ENCODE measurements at regions not wholly inside any gene's neighbourhood (a gene's known extent, or its start where the extent isn't known, plus 50 kb on each side); places are given as distances from the start of the nearest gene placed in this dataset.
"Not testable (repeated sequence)": the region's sequence is repeated elsewhere in the genome, so short reads cannot be mapped to it uniquely, and the experiment has no call there.

DNA sequence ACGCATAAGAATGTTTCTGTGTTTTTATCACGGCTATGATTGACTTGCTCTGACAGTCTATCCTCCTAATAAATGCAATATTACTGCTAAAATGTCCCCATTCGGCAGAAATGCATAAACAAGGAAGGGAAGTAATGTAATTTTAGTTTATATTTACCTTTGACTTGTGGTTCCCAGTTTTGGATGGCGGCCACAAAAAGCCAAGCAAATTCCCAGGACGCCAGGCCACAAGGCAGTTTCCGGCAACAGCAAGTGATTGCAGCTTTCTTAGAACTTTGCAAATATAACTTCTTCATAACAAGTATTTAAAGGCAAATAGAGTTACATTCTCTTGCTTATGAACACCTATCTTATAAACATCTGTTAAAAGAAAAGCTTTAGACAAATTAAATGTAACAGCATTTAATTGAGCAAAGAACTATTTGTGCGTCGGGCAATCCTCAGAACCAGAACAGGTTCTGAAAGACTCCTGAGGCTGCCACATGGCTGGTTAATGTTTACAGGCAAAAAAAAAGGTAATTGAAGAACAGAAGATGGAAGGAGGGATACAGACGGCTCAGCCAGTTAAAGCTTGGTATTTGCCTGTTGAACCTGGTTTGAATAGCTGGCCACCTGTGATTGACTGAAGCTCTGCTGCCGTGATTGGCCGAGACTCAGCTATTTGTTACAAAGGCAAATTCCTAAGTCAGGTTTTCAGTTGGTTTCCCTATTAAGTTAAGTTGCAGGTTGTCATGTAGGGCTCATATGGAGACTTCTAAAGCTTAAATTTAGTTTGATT lies 80.8 kb downstream of the C21orf91 start:
- DNase-seq: no peak

- no peak for DNase-seq
Observed at GRCh38 chr21:17736072-17736471, 83.1 kb downstream of the C21orf91 start.

- DNase-seq: no peak
Observed at GRCh38 chr21:17733209-17733608, 85.9 kb downstream of the C21orf91 start.

DNA sequence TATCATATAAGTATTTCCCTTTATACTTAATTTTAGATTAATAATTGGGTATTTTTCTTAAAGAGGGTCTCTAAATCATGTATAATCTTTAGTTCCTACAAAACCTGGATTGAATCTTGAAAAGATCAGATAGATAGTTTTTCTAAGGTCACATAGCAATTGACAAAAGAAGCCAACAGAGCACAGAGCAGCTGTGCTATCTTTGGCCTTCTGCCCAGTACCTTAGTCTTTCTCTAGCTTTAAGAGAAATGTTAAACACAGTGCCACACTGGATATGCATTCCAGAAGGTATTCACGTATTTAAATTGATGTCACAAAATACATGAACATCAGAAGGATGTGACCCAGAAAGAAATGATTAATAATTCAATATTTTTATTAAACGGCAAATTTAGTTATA lies 86.8 kb downstream of the C21orf91 start:
- DNase-seq: no peak

DNA sequence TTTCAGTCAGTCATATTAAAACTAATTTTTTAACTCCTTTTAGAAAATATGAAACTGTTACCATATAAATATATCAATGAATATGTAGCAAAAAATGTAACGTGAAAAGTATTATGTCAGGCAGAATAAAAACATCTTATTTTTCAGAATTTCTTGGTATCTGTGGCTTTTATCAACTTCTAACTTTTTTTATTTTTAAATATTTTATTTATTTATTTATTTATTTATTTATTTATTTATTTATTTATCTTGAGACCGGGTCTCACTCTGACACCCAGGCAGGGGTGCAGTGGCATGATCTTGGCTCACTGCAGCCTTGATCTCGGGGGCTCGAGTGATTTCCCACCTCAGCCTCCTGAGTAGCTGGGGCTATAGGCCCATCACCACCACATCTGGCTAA lies 87.6 kb downstream of the C21orf91 start:
- DNase-seq: no peak

GRCh38 chr21:17730782-17731181 lies 88.4 kb downstream of the C21orf91 start:
- DNase-seq: no peak

- DNase-seq: no peak
Observed at GRCh38 chr21:17729455-17729854, 89.7 kb downstream of the C21orf91 start.

DNA sequence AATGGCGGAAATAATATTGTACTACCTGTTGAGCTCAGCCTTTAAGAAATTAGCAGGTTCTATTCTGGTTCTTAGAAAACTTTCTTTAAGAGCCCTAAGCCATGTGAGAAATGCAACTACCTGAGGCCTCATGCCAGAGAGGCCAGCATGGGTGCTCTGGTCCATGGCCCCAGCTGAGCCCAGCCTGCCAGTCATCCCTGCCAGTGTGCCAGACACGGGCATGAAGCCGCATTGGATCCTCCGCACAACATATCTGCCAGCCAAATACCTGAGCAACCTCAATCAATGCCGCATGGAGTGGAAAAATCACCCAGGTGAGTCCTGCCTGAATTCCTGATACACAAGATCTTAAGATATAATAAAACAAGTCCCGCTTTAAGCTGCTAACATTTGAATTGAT lies 91.8 kb downstream of the C21orf91 start:
- no peak for DNase-seq

GRCh38 chr21:17726047-17726829 lies 92.9 kb downstream of the C21orf91 start:
- no peak for DNase-seq

DNA sequence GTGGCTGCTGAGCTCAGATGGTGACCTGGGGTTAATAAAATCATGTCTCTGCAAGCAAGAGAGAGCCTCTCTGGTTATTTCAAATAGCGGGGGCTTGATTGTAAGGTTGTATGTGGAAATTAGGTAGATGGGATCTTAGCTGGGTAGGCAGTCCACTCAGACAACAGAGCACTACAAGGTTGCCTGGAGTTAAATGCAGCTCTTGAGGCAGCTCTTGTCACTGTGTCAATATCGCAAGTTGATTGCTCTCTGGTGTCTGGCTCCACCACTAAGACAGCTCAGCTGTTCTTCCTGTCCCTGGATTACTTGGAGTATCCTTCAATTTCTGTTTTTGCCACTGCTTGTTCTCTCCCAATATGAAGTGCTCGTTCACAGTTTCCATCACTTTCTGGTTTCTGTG lies 93.8 kb downstream of the C21orf91 start:
- DNase-seq: no peak

GRCh38 chr21:17712887-17713286 lies 100.2 kb upstream of the BTG3 start:
- DNase-seq: no peak

- no peak for DNase-seq
Observed at GRCh38 chr21:17711896-17712295, 99.2 kb upstream of the BTG3 start.

- DNase-seq: no peak
Observed at GRCh38 chr21:17709266-17709611, 96.5 kb upstream of the BTG3 start.

DNA sequence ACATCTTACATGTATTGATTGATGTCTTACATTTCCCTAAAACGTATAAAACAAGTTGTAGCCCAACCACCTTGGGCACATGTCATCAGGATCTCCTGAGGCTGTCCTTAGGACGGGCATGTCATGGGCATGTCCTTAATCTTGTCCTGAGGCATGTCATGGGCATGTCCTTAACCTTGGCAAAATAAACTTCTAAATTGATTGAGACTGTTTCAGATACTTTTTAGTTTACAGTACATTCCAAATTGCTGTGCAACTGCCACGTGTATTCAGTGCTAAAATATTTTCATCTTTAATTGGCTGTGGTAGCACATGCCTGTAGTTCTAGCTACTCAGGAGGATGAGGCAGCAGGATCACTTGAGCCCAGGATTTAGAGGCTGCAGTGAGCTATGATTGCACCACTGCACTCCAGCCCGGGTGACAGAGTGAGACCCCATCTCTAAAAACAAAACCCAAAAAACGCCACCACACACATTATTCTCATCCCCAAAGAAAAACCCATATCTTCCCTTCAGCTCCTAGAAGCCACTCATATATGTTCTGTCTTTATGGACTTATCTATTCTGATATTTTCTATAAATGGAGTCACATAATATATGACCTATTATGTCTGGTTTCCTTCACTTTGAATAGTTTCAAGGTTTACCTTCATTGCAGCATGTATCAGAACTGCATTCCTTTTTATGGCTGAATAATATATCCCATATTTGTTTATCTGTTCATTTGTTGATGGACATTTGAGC lies 96.0 kb upstream of the BTG3 start:
- DNase-seq: no peak

- DNase-seq: no peak
Observed at GRCh38 chr21:17699524-17700189, 87.0 kb upstream of the BTG3 start.

GRCh38 chr21:17697473-17697872 lies 84.8 kb upstream of the BTG3 start:
- no peak for DNase-seq

DNA sequence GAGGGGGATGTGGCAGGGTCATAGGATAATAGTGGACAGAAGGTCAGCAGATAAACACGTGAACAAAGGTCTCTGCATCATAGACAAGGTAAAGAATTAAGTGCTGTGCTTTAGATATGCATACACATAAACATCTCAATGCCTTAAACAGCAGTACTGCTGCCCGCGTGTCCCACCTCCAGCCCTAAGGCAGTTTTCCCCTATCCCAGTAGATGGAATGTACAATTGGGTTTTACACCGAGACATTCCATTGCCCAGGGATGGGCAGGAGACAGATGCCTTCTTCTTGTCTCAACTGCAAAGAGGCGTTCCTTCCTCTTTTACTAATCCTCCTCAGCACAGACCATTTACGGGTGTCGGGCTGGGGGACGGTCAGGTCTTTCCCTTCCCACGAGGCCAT lies 81.7 kb upstream of the BTG3 start:
- DNase-seq: not testable (repeated sequence)

GRCh38 chr21:17693801-17694200 lies 81.1 kb upstream of the BTG3 start:
- DNase-seq: no peak

GRCh38 chr21:17690078-17690494 lies 77.4 kb upstream of the BTG3 start:
- DNase-seq: no peak

GRCh38 chr21:17688912-17689874 lies 76.5 kb upstream of the BTG3 start:
- DNase-seq: peak; percentile 65

- no peak for DNase-seq
Observed at GRCh38 chr21:17682924-17683323, 70.2 kb upstream of the BTG3 start.
